Kidney tubule cell (primary cell): ENCODE measurements at regions not wholly inside any gene's neighbourhood (a gene's known extent, or its start where the extent isn't known, plus 50 kb on each side); places are given as distances from the start of the nearest gene placed in this dataset.

ENCODE experiments used
- DNase-seq: peaks from one replicate; pipeline ENCODE4 v3.0.0-alpha.2; 2018; ENCODE audit warnings: low spot score

DNA sequence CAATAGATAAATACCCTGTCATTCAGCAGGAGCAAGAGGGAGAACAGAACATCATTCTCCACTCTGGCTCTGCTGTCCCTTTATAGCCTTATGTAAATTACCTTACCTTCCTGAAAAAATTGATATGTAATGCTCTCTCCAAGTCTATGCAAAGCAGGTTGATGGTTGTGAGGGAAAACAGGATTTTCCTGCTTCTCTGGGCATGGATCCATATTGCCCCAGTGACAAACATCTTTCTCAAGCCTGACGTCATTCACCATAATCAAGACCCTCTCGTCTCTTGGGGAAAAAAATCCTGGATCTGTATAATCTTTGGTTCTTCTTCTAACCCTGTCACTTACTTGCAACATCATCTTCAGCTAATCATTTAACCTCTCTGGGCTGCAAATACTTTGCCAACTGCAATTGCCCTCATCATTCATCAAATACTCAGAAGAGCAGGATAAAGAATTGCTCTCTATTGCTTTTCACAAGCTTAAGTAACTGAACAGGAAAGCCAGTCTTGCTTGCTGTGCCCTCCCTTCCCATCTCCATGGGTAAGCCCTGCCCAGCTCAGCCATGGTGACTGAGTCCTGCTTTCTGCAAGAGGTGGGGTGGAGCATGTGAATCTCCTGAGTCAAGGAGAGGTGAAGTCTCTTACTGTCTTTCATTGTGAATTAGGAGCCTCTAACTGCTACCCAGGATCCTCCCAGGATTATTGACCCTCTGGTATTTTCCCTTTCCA lies 123.7 kb upstream of the KLF7 start:
- peak; percentile 31 for DNase-seq

DNA sequence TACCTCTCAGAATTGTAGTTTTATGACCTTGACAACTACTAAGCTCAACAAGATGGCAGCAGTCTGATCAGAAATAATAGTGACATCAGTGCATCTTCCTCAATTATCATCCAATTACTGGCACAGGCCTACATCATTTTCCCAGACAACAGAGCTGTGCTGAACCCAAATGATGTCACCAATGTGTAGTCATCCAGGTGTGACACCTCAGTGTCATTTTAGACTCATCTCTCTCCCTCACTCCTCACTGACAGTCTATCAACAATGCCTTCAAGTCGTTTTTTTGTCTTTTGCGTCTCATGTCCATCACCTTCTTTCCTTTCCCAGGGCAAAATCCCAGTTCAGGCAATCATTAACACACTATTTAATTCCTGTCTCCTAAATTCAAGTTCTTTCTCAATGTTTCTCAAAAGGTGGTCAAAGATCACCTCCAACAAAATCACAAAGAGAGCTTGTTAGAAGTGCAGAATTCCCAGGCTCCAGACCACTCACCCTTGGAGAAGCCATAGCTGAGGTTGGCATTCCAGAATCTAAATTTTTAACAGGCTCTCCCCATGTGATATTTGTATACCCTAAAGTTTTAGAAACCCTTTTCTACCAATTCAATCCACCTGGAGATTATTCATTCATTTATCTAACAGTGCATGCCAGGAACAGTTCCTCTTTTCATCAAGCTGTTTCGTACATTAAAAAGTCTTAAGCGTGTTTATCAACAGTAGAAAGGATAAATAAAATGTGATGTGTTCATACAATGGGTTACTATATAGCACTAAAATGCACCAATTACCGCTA lies 125.3 kb upstream of the KLF7 start:
- DNase-seq: no peak

DNA sequence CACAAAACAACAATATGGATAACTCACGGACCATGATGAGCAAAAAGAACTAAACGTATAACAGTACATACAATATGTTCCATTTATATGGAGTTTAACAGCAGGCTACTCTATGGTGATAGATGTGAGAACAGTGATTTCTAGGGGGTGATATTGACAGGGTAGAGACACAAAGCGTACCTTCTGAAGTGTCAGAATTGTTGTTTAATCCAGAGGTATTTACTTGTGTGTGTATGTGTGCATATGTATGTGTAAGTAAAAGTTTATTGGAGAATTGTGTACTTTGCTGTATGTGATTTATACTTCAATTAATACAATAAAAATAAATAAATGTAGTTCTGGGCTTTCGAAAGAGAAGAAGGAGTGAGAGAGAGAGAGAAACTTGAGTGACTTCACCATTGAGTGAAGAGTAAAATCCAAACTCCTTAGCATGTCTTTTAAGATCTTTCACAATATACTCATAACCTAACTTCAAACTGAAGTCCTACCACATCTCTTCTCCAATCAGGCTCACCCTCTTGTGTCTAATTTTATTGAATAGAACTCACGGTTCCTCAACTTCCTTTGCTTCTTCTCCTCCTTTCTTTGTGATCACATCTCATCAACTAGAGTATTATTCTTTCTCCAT lies 126.0 kb upstream of the KLF7 start:
- no peak for DNase-seq

DNA sequence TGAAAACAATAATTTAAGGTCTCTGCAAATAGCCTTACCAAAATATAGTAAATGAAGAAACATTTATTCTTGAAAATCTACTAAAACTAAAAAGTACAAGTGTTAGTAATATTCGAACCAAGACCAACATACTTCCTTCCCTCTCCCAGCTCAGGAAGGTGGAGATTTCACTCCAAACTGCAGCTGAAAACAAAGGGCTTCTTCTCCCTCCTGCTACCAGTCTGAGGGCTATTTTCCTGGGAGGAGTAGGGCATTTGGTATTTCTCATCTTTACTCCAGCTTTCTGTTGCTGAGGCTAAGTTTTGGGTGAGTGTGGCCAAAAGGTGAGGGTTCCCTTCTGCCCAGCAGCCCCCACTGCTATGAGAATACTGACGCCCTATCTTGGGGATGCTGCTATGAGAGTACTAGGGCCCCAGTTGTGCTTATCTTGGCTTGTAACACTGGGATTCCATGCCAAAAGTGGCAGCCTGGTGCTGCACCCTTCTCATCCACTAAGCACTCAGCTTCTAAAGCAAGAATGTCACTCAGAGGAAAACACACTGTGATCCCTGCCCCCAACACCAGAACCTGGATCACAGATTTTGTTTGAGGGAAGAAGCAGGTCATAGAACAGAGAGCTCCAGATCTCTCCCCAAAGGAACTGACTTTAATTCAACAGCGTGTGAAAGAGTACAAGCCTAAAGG lies 130.7 kb upstream of the KLF7 start:
- no peak for DNase-seq

DNA sequence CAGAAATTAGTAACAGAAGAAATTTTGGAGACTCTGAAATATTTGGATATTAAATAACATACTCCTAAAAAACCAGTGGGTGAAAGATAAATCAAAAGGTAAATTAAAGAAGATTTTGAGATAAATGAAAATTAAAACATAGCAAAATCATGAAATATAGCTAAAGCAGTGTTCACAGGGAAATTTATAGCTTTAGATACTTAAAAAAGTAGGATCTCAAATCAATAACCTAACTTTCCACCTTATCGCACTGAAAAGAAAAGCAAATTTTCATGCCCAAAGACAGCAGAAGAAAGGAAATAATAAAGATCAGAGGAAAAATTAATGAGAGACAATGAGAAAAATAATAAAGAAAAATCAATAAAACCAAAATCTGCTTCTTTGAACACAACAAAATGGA lies 135.1 kb upstream of the KLF7 start:
- DNase-seq: no peak

DNA sequence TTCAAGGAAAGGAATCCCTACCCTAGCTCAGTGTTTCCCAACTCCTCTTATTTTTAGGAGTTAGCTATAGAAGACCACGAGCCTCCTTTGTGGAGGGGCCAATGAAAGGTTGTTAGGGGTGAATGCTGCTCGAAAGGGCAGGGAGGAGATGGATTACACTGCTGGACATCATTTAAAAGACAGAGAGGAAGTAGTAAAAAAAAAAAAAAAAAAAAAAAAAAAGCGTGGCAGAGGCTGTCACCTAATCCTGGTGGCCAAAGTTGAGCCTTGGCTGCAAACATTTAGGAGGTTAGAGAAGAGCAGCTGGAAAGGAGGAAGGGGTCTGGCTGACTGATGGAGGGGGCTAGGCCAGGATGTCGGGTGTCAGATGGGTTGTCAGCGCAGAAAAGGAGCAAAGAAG lies 139.0 kb upstream of the KLF7 start:
- DNase-seq: no peak

DNA sequence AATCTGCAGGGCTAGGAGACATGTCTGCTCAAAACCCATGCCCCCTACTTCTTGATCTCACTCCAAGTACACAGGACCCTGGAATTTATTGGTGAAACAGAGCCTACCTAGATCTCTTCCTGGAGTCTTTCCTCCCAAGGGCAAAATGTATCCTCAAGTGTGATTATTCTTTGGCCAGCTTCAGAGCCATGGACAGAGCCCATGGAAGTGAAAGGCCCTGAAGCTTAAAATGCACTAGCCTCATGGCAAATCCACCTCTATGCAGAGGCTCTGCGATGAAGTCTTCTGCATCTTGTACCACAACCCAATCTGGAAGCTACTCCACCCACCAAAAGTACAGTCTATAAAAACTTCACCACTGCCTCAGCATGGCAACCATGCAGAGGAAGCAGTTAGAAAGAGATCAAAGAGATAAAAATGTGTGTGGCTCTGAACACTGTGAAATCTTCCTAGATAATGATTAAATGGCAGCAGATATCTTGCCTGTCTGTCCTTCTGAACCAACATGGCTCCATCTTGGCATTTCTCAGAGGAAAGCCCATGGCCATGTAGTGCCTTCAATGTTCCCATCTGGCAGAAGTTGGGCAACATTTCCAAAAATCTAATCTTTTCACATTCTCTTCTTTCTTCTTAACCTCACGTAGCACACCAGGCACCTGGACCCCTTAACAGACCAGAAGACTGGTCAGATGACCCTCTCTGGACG lies 142.9 kb upstream of the KLF7 start:
- no peak for DNase-seq

DNA sequence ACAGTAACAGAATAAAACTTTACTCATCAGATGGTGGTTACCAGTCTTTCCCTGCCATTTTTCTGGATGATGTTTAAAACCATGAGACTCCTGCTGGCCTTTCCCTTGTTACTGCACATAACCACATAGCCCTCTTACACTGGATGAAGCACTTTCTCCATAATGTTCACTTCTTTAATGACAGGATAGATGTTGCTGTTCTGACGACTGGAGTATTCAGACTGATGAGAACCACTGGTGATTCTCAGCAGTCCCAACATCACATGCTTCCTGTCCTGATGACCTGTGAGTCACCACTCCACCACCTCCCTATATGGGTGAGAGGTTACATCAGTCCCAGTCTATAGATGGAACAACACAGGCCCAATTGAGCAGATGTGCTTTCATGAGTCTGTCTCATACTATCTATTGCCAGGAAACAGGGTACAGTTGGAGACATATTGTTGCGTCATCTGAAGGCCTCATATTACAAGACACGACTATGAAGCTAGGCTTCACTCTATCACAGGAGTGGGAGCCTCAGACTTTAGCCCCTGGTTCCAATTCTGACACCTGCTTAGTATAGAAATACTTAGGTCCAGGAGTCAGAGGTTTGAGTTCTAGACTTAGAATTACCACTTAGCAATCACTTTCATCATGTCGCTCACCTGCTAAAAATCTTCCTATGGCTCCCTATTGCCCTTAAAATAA lies 145.7 kb upstream of the KLF7 start:
- peak; percentile 90 for DNase-seq

DNA sequence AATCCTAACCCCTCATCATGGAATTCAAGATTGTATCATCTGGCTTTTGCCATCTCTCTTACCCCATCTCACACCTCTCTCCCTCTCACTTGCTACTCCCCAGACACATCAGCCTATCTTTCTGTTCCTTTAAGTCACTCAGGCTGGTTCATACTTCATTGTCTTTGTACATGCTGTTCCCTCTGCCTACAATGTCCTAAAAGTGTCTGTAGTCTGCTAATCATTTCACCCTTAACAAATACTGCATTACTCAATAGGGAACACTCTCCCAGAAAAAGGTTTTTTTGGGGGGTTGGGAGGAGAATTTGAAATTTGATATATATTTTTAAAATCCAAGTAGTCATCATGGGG lies 146.2 kb upstream of the KLF7 start:
- DNase-seq: no peak

DNA sequence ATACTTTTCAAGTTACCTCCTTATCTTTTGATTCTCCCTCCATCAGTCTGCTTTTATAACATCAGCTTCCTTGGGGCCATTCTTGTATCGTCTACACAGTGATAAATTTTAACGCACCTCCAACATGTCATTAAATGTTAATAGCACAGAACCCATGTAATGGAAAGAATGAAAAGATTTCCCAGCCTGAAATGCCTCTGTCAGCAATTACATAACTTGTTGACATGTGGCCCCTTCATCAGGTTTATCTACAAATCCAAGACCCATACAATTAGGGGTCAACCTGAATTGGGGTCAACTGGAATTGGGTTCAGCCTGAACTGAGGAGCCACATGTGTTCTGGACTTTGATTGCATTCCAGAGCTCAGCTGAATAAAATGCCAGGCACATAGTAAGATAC lies 148.2 kb upstream of the KLF7 start:
- DNase-seq: no peak

DNA sequence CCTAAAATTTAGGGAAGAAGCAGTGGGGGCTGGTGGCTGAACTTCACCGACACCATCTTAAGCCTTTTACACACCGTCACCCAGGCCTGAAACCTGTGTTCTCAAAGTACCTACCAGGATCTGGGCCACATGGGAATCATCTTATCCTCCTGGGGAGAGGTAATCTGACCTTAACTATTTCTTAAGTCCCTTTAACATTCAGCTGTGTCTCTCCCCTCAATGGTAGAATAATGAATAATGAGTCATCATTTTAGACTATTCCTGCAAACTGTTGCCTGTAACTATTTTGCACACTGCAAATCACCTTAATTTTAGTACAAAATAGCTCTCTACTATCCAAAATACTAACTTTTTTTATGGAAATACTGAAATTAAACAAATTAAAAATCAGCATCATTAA lies 149.4 kb upstream of the KLF7 start:
- DNase-seq: no peak

DNA sequence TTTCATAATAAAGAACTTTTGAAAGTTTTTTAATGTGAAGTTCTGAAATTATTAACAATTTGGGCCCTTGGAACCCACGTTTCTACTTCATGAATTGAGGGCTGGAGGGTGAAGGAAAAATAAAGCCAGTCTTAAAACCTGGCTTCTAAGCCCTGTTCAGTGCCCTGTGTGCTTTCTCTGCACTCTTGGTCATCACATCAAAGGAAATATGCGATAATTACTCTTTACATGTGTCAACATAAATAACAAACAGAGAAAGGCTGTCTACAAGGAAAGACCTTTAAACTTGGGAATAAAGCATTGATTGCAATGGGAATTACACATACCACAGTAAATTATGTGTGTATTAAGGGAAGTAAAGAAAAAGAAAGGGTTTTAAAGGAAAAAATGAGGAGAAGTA lies 150.7 kb upstream of the KLF7 start:
- no peak for DNase-seq

DNA sequence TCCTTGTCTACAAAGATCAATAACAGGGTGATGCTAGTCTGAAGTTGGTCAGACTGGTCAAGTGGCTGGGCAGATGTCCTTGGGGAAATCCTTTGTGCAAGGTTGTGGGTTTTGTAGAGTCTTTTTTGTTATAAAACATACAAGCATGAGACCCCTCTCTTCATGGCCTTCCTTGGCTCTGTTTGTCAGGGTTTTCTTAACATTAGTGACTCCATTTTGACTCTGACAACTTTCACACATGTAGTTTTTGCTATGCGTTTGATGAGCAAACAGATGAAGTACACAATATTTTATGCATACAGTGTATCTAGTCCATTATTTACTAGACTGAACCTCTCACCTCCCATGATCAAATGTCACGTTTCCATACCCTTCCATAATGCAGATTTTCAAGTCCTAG lies 151.2 kb upstream of the KLF7 start:
- no peak for DNase-seq

DNA sequence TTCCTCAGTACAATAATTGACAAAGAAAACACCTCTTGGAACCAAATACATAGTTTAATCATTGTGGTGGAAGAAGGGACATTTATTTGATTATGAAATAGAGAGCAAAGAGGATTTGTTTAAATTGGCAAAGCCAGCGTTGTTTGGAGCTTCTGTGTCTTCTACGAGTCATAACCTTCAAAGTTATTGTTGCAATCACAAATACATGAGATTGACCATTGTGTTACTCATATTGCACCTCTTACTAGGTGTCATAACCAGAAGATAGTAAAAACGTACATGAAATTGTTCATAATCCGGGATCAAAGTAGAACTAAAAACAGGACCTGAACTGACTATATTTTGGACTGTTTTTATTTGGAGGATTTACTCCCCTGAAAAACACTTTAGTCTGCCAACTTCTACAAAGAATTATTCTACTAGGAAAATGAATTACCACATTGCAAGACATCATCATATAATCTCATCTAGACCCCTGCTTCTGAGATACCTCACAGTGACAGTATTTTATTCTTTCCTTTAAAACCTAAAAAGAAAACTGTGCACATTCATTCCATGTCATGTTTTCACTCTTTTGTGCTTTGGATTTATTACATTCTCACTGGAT lies 151.7 kb upstream of the KLF7 start:
- peak; percentile 42 for DNase-seq

DNA sequence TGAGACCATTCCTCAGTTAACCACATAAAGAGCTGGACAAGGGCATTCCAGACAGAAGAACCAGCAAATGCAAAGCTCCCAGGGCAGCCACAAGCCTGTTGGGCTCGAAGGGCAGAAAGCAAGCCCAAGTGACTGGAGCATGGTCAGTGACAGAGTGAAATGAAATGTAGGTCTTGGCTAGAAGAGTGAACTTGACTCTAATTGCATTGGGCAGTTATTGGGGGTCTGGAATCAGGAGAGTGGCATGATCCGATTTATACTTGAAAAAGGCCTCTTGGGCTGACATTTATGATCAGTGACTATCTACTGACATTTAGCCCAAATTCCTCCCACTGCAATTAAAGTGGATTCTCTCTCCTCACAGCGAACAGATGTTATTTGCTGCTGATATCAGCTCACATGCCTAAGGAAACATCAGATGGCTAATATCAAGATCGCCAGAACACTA lies 152.5 kb upstream of the KLF7 start:
- no peak for DNase-seq

DNA sequence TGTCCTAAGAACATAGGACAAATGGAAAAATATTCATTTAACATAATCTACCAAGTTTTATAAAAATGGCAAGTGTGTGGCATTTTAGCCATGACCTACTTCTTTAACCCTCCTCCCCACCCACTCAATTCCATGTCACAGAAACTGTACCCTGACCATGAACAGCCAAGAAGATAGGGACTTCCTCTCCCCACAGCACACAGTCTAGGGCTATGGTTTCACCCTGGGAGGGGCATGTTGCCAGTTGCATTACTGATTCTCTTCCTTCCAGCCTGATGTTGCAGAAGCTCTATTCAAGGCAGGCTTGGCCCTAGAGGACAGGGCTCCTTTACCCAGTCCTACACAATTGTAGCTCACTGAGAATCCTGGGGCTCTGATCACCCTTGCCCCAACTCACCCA lies 153.6 kb upstream of the KLF7 start:
- no peak for DNase-seq

DNA sequence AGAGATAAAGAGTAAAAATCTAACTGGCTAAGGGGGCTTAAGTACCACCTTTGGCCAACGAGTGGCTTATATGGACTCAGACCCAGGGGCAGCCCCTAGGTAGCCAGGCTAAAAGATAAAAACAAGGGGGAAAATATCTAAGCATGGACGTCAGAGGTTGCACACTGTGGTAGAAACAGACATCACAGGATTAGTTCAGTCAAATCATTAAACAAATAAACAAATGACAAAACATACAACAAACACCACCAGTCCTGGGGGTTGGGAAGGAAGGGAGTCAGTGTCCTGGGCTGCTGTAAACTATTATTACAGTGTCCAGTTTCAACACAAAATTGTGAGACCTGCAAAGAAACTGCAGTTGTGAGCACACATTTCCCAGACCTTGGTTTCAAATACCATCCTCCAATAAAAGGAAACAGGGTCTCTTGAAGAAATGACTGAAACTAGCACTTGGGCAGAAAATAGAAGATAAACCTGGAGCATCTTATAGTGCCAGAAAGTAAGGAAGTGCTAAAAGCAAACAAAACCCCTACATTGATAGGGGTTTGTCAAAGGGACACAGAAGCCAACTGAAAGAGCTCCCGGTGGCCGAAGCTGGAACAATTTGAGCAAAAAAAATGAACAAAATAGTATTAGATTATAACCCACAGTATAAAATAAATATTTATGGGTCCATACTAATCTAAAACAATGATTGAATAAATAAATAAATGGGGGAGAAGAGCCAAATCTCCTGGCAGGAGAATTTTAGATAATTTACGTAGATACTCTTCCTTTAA lies 154.8 kb upstream of the KLF7 start:
- no peak for DNase-seq

DNA sequence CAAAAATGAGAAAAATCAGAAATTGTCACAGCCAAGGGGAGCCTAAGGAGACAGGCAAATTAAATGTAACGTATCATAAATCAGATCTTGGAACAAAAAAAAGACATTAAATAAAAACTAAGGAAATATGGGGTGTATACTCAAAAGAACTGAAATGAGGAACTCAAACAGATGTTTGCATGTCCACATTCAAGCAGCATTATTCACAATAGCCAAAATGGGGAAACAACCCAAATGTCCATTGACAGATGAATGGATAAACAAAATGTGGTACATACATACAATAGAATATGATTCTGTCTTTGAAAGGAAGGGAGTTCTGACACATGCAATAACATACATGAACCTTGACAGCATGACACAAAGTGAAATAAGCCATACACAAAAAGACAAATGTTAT lies 155.8 kb upstream of the KLF7 start:
- no peak for DNase-seq

DNA sequence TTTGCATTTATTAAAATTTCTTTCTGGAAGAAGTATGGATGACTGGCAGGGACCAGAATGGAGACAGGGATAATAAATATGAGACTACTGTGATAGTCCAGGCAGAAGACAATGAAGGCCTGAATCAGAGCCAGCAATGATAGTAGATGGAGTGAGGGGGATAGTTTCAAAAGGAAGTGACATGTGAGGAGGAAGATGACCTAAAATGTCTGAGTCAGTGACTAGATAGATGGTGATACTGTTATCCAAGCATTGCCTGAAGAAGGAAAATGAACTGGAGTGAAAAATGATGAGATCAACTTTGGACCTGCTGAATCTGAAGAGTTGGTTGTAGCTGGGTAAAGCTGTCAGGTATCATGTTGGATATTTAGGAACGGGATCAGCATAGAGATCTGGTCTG lies 158.3 kb upstream of the KLF7 start:
- peak; percentile 23 for DNase-seq

DNA sequence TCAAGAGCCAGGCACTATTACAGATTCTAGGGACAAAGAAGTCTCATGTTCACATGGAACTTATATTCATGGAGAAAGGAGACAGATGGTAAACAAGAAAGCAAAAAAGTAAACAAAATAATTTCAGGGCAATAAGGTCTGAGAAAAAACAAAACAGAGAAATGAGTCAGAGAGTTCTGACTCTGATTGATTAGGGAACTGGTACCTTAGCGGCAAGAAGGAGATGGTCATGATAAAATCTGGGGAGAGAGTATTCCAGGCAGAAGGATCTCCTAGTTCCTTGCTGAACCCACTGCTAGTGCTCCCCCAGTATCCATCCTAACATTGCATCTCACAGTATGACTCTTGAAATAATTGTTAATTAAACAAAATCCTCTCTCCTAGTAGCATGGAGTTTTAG lies 161.8 kb upstream of the KLF7 start:
- DNase-seq: no peak
